G401.6 (cell line): ENCODE measurements at regions not wholly inside any gene's neighbourhood (a gene's known extent, or its start where the extent isn't known, plus 50 kb on each side); places are given as distances from the start of the nearest gene placed in this dataset.
"Not testable (repeated sequence)": the region's sequence is repeated elsewhere in the genome, so short reads cannot be mapped to it uniquely, and the experiment has no call there.

Experiments used
- FAIRE-seq: peaks from 2 replicates; lab custom pipeline; 2012; peaks lifted over from hg19 to GRCh38; lab: Jason Lieb, UNC

DNA sequence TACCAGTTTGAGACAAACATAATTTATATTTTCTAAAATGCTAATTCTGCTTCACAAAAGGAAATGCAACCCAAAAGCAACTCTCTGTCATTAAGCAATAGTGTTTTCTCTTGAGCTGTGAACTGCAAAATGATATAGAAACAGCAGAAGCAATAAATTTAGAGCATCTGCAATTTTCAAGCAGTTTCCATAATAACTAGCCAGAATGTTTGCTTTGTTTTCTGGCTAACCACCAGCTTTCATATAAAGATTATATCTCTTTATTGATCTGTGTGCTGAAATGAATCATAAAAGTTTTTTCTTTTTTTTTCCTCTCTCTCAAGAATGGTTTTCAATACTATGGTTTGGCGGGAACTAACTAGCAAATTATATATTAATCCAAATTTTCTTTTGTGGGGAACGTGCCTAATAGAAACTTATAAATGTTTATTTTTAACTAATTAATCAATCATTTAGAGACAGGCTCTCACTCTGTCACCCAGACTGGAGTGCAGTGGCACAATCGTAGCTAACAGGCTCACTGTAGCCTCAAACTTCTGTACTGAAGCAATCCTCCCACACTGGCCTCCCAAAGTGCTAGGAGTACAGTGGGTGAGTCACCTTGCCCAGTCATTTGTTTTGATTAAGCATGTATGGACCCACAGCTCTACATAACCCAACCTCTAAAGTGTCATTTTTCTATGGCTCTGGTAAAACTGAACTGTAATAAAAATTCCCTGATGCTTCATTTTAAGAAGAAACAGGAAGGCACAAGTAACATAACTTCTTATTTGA is 830.1 kb upstream of the MGAT4C start:
- no peak for FAIRE-seq

DNA sequence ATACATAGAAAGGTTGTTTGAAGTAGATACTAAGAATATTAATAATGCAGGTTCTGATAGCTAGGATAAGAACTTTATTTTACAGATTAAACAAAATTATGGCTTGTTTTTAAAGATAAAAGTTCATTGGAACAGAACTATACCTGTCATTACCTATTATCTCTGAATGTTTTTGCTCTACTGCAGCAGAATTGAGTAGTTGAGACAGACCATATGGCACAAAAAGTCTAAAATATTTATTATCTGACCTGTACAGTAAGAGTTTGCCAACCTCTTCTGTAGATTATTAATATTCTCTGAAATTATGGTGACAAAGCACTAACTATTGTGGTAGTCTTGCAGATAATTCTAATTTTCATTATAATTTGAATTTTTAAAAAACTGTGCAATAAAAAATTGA is 829.1 kb upstream of the MGAT4C start:
- no peak for FAIRE-seq

DNA sequence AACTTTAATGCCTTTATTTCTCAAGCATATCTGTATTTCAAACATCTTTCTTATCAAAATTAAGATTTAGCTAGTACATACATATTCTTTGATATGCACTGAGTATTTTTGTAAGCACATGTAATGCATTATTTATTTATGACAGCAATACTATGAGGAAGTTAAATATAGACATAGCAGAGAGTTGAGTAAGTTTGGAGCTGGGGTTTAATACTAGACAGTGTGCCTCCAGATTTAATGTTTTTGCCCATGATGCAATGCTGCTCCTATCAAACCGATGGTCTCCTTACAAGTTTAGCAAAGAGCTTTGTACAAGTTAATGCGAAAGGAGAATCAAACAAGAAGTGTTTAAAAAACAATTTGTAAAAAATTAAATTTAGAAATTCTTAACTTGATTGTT is 826.6 kb upstream of the MGAT4C start:
- FAIRE-seq: no peak

DNA sequence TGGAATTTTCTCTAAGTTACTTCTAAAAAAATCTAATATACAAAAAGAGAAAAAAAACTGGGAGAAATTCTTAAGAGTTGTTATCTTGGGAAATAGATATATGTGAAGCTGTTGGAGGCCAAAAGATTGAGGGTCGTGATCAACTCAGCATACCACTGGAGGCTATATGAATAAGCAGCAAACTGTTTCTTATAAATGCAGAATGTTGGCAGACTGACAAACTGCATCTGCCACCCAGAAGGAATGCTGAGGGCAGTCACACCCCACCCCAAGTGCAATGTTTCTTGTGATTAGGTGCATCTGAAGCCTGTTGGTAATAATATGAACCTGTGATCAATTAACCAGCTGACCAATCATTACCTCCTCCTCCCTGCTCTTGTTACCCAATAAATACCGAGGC is 818.6 kb upstream of the MGAT4C start:
- no peak for FAIRE-seq

DNA sequence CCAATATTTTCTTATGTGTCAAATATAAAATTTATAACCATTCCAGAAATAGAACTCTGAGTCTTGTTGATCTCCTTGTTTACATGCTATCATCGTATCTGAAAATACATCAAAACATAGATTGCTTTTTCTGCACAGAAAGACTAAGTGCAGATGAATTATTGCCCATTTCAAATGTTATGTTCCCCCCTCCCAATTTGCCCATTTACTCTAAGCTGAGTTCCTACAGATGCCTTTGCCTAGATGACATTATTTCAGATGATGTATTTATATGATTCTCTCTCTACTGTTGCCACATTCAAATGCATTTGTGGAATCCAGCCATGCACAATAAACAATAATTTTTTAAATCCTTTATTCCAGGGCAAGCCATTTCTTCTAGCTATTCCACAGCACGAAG is 810.1 kb upstream of the MGAT4C start:
- no peak for FAIRE-seq

DNA sequence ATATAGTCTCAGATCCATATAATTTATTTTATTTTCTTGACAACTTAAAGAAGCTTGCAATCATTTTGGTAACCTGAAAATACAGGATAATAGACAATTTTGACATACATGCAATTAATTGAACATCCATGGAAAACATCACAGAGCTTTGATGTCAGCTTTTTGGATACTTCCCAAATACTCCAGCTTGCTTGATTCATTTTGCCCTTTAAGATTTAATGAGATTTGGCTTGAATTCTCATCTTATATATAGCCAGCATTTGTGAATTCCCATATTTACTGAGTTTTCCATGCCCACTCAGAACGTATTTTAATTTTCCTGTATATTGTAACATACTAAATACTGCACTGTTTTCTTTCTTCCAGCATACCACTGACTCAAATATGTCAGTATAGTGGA is 803.0 kb upstream of the MGAT4C start:
- FAIRE-seq: no peak

DNA sequence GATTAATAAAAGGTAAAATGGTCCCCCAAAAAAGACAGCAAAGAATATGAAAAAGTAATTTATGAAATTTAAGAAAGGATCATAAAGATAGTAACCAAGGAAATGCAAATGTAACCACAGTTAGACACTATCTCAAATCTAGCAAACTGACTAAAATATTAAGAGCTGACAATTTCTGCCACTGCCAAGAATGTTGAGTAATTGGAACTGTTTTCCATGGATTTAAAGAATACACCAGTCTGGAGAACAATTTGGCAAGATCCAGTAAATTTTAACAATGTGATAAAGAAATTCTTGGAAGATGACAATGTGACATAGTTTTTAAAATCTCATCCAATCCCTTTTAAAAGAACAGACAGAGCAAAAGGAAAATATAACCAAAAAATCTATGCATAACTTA is 798.0 kb upstream of the MGAT4C start:
- FAIRE-seq: no peak

DNA sequence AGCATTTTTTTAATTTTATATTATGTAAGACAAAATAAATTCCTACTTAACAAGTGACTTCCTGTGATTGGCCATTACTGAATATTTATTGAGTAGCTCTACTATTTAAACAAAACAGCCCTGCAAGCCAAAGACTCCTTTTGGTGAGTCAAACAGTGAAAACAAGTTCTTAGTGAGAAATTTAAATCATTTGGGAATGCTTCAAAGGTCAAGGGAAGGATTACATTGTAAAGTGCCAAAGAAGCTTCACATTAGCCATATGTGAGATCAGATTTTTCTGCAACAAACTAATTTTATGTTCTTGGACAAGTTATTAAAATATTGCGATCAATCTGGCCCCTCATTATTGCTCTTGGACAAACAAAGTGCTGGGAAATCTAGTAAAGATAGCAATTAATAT is 795.4 kb upstream of the MGAT4C start:
- no peak for FAIRE-seq

DNA sequence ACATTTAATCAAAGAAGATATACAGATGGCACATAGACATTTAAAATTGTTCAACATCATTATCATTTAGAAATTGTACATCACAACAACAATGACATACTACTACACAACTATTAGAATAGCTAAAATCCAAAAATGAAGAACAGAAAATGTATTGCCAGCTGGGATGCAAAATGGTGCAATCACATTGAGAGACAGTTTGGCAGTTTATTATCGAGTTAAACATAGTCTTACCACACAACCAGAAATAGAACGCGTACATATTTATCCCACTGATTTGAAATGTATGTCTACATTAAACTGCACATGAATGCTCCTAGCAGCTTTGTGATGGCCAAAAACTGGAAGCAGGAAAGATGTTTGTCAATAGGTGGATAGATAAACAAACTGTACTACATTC is 791.5 kb upstream of the MGAT4C start:
- FAIRE-seq: no peak

DNA sequence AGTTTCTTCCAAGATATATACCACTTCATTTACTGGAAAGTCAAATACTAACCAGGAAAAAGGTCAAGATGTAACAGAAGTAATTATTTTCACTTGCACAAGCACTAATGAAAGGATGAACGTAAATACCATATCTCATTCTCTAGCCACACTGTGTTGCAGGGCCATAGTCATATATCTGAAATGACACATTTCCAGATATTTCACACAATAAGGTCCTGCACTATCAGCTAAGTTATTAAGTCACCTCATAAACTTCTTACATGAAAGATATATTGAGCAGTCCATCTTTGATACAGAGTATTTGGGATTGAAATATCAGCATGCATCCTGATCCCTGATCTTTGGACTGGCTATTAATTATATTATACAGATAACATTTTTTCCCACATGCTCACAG is 783.3 kb upstream of the MGAT4C start:
- no peak for FAIRE-seq

DNA sequence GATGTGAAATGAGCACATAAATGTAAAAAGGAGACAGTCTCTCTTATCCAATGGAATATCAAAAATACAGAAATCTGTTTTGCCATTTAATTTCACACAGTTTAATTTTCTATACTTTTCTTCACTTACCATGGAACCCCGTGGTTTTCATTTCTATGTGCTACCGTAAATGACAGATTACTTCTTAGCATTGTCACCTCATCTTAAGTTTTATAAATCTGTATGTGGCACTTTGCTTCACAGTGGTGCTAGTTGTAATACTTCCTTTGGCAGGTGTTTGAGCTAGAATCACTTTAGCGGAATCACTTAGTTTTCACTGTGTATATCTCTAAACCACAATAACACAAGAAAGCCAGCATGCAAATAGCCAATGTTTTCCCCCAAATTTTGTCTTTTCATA is 781.9 kb upstream of the MGAT4C start:
- no peak for FAIRE-seq

DNA sequence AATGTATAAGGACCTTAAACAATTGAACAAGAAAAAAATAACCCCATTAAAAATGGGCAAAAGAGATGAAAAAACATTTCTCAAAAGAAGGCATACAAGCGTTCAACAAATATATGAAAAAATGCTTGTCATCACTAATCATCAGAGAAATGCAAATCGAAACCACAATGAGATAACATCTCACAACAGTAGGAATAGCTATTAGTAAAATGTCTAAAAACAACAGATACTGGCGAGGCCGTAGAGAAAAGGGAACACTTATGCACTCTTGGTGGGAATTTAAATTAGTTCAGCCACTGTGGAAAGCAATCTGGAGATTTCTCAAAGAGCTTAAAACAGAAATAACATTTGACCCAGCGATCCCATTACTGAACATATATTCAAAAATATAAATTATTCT is 769.8 kb upstream of the MGAT4C start:
- no peak for FAIRE-seq

DNA sequence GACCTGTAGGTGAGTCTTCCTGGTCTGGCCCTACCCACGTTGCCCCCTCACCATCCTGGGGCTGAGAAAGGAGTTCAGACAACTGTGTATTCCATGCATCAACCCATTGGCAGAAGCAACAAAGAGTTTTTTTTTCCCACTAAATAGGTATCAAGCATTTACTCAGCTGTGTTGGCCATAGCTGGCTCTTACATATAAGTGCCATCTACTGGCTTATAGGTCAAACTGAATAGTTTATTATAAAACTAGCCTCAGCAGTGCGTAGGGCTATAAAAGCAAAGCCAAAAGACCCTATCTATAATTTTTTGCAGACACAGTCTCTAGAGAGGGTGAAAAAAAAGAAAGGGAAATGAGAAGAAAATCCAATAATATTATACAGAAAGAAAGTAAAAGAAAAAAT is 765.2 kb upstream of the MGAT4C start:
- no peak for FAIRE-seq

DNA sequence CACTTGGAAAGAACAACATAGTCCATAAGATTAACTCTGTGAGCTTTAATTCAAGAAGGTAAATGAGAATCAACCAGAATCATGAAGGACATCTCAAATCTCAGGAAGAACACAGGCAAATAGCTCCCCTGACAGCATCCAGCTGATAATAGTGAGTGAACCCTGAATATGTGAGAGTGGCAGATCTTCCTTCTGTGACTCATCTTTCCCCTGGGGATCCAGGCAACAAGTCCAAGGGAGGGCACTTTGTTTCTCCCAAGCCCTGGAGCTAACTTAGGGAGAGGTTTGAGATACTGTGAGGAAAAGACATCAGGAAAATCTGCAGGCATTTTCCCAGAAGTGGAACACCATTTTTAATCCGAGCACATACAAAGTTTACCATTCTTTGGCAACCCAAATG is 763.9 kb upstream of the MGAT4C start:
- FAIRE-seq: no peak

DNA sequence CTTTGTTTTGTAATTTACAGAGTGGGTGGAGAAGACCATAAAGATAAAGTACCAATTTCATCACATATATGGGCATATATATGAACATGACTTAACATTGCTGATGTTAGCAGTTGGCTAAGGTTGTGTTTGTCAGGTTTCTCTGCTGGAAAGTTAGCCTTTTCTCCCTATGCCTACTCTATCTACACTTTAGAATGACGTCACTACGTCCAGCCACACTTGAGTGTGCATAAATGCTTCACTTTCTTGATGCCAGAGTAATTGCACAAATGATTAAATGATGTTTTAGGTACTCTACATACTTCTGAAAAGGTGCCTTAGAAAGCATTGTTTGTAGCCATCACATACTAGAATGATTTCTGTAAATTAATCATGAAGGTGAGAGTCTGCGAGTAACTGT is 759.2 kb upstream of the MGAT4C start:
- no peak for FAIRE-seq

DNA sequence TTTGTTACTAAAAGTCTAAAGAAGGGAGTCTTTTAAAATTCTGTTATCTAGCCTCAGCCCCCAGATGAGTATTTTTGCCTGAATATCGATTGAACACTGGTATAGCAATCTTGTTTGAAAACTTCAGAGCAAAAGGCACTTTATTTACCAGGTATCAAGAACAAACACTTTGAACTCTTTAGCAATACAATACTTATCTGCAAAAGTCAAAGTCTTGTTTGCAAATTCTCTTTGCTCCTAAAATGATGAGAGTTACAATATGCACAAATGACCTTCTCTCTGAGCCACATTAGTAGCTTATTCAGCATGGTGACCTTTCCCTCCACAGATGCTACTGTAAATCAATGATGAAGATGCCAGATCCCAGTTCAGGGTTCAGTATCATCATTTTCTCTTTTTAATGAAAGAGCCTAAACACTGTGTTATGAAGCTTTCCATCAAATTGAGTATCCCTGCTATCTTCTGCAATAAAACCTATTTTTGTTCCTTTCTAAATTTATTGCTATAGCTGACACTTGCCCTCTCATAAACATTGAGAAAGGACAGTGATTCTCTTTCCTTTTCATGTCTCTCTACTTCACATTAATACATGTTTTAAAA is 752.7 kb upstream of the MGAT4C start:
- FAIRE-seq: no peak

DNA sequence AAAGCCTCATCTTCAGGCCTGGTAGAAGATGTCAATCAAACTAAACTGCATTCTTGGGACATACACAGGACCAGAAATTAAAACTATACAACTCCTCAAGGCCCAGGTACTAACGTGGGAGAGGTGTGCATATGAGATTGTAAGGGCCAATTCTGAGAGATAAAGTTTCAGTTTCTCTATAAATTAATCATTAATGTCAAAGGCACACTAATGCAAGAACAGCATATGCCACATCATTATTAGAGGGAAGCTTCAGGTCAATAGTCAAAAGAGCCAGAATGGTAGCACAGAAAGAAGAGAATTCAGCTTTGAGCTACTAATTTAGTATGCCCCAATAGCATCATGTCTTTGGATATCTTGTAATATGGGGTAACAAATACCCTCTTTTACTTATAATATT is 744.9 kb upstream of the MGAT4C start:
- no peak for FAIRE-seq

DNA sequence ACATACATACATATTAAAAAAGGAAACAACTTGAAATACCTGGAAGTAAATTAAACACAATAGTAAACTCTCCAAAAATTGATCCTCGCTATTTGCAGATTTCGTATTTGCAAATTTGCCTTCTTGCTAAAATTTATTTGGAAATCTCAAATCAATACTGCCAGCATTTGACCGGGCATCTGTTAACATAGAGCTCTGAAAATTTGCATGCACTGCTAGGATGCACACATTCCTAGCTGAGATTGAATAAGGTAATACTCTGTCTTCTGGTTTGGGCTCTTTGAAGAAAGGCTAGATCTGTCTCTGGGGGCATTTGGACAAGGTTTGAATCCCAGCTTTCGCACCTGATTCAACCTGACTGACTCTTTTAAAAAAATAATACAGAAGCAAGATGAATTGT is 729.1 kb upstream of the MGAT4C start:
- no peak for FAIRE-seq

DNA sequence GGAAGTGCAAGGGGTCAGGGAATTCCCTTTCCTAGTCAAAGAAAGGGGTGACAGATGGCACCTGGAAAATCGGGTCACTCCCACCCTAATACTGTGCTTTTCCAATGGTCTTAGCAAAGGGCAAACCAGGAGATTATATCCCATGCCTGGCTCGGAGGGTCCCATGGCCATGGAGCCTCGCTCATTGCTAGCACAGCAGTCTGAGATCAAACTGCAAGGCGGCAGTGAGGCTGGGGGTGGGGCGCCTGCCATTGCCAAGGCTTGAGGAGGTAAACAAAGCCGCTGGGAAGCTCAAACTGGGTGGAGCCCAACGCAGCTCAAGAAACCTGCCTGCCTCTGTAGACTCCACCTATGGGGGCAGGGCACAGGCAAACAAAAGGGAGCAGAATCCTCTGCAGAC is 714.4 kb upstream of the MGAT4C start:
- FAIRE-seq: not testable (repeated sequence)

DNA sequence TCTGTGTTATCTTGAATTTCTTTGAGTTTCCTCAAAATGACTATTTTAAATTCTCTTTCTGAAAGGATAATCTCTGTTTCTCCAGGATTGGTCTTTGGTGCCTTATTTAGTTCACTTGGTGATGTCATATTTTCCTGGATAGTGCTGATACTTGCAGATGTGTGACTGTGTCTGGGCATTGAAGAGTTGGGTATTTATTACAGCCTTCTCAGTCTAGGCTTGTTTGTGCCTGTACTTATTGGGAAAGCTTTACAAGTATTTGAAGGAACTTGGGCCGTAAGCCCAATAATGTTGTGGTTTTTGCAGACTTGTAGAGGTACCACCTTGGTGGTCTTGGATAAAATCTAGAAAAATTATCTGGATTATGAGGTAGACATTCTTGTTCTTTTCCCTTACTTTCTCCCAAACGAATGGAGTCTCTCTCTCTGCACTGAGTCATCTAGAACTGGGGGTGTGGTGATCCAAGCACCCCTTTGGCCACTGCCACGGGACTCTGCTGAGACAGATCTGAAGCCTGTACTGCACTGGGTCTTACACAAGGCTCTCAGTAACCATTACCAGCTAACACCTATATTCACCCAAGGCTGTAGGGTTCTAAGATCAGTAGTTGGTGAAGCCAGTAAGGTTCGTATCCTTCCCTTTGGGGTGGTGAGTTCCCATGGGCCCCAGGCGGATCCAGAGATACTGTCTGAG is 703.7 kb upstream of the MGAT4C start:
- FAIRE-seq: no peak

DNA sequence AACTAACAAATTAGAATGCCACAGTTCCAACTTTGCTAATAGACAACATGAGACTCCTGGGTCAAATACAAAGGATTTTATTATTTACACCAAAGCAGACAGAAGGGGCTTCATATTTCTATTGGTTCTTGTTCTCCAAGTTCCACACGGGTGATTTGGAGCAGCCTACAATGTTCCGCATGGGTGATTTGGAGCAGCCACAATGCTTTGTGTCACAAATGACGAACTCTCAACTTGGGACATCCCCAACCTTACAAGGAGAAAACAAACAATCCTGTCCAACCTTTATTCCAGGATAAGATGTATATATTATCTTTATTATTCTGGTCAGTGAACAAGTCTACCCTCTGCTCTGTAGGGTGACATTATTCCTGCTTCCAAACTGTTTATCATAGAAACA is 694.3 kb upstream of the MGAT4C start:
- no peak for FAIRE-seq

DNA sequence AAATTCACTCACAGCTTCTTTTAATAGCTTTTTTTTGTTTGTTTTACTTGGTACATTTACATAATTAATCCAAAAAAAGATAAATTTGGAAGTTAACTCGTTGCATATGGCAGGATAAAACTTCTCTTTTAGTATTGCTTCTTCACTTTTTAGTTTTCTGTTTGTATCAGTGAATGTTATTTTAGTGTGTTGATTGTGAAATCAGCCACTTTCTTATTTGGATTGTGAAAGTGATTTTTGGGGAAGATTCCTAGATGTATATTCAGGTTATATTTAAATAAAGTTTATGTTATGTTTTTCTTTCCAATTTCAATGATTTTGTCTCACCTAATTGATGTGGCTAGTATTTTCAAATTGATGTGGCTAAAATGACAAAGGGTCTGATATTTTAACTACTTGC is 693.9 kb upstream of the MGAT4C start:
- no peak for FAIRE-seq

DNA sequence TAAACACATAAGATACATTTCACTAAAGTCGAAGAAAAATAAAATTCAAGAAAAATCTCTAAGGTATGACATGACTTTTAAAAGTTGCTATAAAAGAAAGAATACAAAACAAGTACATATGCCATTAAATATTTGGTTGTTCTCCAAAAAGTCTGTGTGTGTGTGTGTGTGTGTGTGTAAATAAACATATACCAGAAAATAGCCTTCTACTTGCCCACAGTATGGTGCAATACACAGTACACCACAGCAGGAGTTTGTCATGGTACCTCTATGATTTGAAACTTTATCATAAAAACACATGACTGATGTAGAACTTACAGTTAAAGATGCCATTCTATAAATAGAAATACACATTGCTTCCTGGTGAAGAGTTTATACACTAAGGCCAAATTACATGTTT is 692.7 kb upstream of the MGAT4C start:
- no peak for FAIRE-seq

DNA sequence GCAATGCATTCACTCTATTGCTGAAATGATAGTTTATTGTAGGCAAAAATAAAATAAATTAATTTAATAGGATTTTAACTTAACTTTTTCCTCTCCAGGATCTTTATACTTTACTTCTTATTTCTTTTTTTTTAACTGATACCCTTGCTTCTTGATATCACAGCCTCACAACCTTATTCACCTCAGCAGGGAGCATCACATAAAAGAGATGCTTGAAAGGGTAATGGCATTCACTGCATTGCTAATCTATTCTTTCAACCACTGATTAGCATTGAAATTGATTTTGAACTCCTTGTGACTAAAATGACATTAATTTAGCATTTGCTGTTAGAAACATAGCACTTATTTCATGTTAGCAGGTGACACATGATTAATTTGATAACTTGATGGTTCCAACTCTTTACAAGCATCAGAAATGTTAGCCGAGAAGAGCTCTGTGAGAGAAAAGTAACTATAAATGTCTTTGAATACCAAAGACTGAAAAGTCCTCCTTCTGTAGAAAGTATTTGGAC is 689.5 kb upstream of the MGAT4C start:
- FAIRE-seq: no peak
